Panc1 (cell line): ENCODE measurements at regions not wholly inside any gene's neighbourhood (a gene's known extent, or its start where the extent isn't known, plus 50 kb on each side); places are given as distances from the start of the nearest gene placed in this dataset.

Experiments
- ATAC-seq: fragments of 200-7000 bp; cut with Tn5 transposase; 2 replicates; pipeline ENCODE4 v1.9.1; 2020; ENCODE audit warnings: mild to moderate bottlenecking, moderate library complexity
- BruUV-seq: library from RNA; stranded (reverse); fragments of 400-500 nt; replicated peaks from 2 replicates; lab custom pipeline; 2021; lab: Mats Ljungman, UMichigan
- CTCF ChIA-PET: fragments of 300-600 bp; sonication (Branson Sonifier 250); formaldehyde crosslinking; loops from one replicate; lab custom pipeline; 2022; ENCODE audit warnings: antibody characterized with exemption; lab: Charles Lee
- POLR2A ChIA-PET: fragments of 300-600 bp; sonication (Branson Sonifier 250); formaldehyde crosslinking; loops from one replicate; lab custom pipeline; 2022; ENCODE audit warnings: antibody characterized with exemption; lab: Charles Lee
- DNase-seq: peaks from one replicate; pipeline ENCODE4 v3.0.0-alpha.2; 2010; ENCODE audit warnings: low read depth, low spot score
- H3K27ac ChIP-seq: 2 replicates; pipeline ENCODE4 v1.5.1; 2011; ENCODE audit warnings: mild to moderate bottlenecking, low read length, inconsistent platforms
- H3K27me3 ChIP-seq: fragments of 200-500 bp; sonication (Bioruptor generic); 2 replicates; pipeline ENCODE4 v1.6.0; 2014; ENCODE audit warnings: low read length, inconsistent platforms; ENCODE audit not compliant: control insufficient read depth, insufficient read depth
- H3K36me3 ChIP-seq: fragments of 200-500 bp; sonication (Bioruptor generic); 2 replicates; pipeline ENCODE4 v1.5.1; 2014; ENCODE audit warnings: inconsistent platforms, mild to moderate bottlenecking, low read length, moderate library complexity; ENCODE audit not compliant: control insufficient read depth, insufficient read depth
- H3K4me1 ChIP-seq: 2 replicates; pipeline ENCODE4 v1.5.1; 2011; ENCODE audit warnings: inconsistent platforms, mild to moderate bottlenecking, low read length, moderate library complexity; ENCODE audit not compliant: control insufficient read depth, insufficient read depth
- H3K4me3 ChIP-seq, 2 experiments: 2 replicates each; pipeline ENCODE4 v1.5.1; 2011 to 2012; ENCODE audit warnings: low read depth in 2 of 2, low read length in 2 of 2, mild to moderate bottlenecking in 2 of 2, inconsistent platforms in 1 of 2, moderate library complexity in 1 of 2
- H3K9me3 ChIP-seq: fragments of 200-500 bp; sonication (Bioruptor generic); 2 replicates; pipeline ENCODE4 v1.5.1; 2014; ENCODE audit warnings: low read depth, mild to moderate bottlenecking, inconsistent platforms, low read length, moderate library complexity; ENCODE audit not compliant: control insufficient read depth, insufficient read depth
- POLR2AphosphoS5 ChIP-seq: IDR thresholded peaks from 2 replicates; pipeline ENCODE4 v1.6.1; 2012; ENCODE audit warnings: mild to moderate bottlenecking, low read depth, low read length, moderate library complexity
- SIN3A ChIP-seq: IDR thresholded peaks from 2 replicates; pipeline ENCODE4 v1.6.1; 2012; ENCODE audit warnings: low read depth, mild to moderate bottlenecking, low read length, moderate library complexity, borderline replicate concordance; ENCODE audit not compliant: insufficient read depth
- TCF7L2 ChIP-seq: IDR thresholded peaks from 2 replicates; pipeline ENCODE4 v1.6.1; 2011; ENCODE audit warnings: mild to moderate bottlenecking, low read depth, low read length, inconsistent platforms
- in situ Hi-C: cut with HindIII; loops from 2 replicates; pipeline ENCODE4 v1.10.0; 2016; ENCODE audit warnings: low sequenced_read_pairs, low pct_unique_long_range_greater_than_20kb
- intact Hi-C: fragments of 100-400 bp; cut with micrococcal nuclease; formaldehyde crosslinking; loops from one replicate; pipeline ENCODE4 v1.10.0; 2022; ENCODE audit not compliant: unreplicated experiment
- TF ChIP-seq, protein P1 (sequence below): fragments of 450-650 bp; IDR thresholded peaks from 2 replicates; pipeline ENCODE4 v1.5.1; 2017; ENCODE audit warnings: mild to moderate bottlenecking
- TF ChIP-seq, protein P2 (sequence below), 2 experiments: IDR thresholded peaks; 2 replicates each; pipeline ENCODE4 v1.6.1; 2011 to 2012; ENCODE audit warnings: low read depth in 2 of 2, control low read depth in 1 of 2, low read length in 1 of 2, mild to moderate bottlenecking in 1 of 2, moderate library complexity in 1 of 2; ENCODE audit not compliant: insufficient read depth in 1 of 2

DNA sequence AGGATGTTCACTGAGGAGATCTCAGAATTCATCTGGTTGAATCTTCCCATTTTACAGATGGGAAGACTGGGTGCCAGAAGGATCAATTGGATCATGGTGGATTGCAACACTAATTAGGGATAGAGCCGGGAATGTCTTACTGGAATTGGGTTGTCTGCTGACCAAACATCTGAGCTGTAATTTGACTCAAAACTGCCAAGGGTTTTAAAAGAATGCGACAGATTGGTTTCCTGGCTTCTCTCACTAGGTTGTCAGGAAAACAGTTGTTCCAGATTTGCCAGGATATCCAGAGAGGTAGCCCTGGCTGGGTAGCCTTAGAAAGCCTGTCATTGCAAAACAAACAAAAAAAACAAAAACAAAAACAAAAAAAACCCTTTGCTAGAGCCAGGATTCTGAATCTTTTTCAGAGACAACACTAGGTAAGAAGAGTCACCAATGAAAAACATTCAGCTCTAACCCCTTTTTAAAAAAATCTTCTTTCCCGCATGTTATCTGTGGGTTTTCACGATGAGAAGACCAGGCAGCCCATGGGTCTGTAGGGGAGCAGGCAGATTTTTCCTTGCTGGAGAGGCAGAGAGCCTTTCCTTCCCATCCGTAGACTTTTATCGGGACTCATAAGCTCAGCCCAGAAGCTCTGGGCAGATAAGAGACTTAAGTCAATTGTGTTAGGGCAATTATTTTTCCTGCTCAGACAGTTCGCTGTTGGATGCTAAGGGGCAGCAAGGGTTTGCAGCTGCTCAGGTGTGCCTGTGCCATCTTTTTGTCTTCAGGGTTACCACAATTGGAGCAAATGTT is 418.9 kb downstream of the PRDM2 start:
- TF ChIP-seq, protein P1, sequence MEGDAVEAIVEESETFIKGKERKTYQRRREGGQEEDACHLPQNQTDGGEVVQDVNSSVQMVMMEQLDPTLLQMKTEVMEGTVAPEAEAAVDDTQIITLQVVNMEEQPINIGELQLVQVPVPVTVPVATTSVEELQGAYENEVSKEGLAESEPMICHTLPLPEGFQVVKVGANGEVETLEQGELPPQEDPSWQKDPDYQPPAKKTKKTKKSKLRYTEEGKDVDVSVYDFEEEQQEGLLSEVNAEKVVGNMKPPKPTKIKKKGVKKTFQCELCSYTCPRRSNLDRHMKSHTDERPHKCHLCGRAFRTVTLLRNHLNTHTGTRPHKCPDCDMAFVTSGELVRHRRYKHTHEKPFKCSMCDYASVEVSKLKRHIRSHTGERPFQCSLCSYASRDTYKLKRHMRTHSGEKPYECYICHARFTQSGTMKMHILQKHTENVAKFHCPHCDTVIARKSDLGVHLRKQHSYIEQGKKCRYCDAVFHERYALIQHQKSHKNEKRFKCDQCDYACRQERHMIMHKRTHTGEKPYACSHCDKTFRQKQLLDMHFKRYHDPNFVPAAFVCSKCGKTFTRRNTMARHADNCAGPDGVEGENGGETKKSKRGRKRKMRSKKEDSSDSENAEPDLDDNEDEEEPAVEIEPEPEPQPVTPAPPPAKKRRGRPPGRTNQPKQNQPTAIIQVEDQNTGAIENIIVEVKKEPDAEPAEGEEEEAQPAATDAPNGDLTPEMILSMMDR, result no peak
- no TSS peak for BruUV-seq
- intact Hi-C loops, result no loop called here
- Histone ChIP-seq H3K4me1 (no peaks in the 10 kb centered on the region), H3K36me3 (no peaks in the 10 kb centered on the region), H3K27me3 (no peaks in the 10 kb centered on the region), H3K27ac (no peak overlapping the region), H3K4me3 (no peak overlapping the region), H3K9me3 (no peaks in the 10 kb centered on the region)
- ATAC-seq, result no peak
- no peak for DNase-seq
- in situ Hi-C loops, result no loop called here
- ChIA-PET POLR2A (no interaction called here), CTCF (no interaction called here)

DNA sequence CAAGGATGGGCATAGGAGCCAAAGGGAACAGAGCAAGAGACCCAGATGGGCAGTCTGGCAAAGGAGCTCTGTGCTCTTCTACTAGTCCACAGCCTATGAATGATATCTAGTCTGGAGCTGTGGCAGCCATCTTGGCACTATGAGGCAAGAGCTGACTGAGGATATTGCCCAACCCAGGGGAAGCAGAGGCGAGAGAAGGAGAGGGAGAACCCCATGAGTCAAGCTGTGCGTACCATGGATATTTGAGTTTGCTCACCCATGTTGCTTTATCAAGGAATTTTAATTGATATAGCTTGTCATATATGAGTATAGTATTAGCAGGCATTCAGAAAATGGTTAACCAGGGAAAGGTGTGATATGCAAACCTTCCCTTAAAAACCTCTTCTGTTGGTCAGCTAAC is 420.9 kb downstream of the PRDM2 start:
- ATAC-seq (no peak), DNase-seq (no peak)
- Histone ChIP-seq H3K4me1 (no peaks in the 10 kb centered on the region), H3K27ac (no peak overlapping the region), H3K27me3 (no peaks in the 10 kb centered on the region), H3K36me3 (no peaks in the 10 kb centered on the region), H3K4me3 (no peak overlapping the region), H3K9me3 (no peaks in the 10 kb centered on the region)
- no TSS peak for BruUV-seq
- ChIA-PET POLR2A (interaction anchor here (0.6 kb wide), 1 partner anchor 31 kb away, joined by 3 read pairs; no protein-coding TSS in a partner anchor), CTCF (no interaction called here)
- intact Hi-C loops, result no loop called here
- TF ChIP-seq TCF7L2, result no peak
- TF ChIP-seq, protein P2, sequence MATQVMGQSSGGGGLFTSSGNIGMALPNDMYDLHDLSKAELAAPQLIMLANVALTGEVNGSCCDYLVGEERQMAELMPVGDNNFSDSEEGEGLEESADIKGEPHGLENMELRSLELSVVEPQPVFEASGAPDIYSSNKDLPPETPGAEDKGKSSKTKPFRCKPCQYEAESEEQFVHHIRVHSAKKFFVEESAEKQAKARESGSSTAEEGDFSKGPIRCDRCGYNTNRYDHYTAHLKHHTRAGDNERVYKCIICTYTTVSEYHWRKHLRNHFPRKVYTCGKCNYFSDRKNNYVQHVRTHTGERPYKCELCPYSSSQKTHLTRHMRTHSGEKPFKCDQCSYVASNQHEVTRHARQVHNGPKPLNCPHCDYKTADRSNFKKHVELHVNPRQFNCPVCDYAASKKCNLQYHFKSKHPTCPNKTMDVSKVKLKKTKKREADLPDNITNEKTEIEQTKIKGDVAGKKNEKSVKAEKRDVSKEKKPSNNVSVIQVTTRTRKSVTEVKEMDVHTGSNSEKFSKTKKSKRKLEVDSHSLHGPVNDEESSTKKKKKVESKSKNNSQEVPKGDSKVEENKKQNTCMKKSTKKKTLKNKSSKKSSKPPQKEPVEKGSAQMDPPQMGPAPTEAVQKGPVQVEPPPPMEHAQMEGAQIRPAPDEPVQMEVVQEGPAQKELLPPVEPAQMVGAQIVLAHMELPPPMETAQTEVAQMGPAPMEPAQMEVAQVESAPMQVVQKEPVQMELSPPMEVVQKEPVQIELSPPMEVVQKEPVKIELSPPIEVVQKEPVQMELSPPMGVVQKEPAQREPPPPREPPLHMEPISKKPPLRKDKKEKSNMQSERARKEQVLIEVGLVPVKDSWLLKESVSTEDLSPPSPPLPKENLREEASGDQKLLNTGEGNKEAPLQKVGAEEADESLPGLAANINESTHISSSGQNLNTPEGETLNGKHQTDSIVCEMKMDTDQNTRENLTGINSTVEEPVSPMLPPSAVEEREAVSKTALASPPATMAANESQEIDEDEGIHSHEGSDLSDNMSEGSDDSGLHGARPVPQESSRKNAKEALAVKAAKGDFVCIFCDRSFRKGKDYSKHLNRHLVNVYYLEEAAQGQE (IDR thresholded peaks at IDR 0.05; ENCODE audit: insufficient read depth in 1 of 2, low read depth in 2 of 2, low read length in 1 of 2), result no peak
- TF ChIP-seq, protein P1, result no peak
- TF ChIP-seq POLR2AphosphoS5, result no peak
- no peak for TF ChIP-seq SIN3A
- in situ Hi-C loops, result no loop called here
